ENCODE measurements at regions not wholly inside any gene's neighbourhood (a gene's known extent, or its start where the extent isn't known, plus 50 kb on each side); places are given as distances from the start of the nearest gene placed in this dataset.
"Not testable (repeated sequence)": the region's sequence is repeated elsewhere in the genome, so short reads cannot be mapped to it uniquely, and the experiment has no call there.

DNA sequence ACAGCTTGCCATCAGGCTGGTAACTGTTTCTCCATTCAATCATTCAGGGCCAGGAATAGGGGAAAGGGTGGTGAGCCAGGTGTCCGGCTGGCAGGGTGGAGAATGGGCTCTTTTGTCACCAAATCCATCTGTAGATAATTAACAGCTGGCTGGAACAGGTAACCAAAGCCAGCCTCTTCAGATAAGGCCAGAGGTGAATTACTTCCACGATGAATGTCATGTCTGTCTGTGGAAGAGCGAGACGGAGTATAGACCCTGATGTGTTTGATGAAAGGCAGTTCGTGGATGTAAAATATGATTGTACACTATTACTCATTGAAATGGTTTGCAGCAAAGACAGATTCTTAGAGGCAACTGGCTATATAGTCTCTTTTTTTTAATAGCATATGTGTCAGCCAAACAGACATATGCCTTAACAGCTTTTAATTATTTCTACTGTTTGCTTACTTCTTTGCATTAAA, 149.8 kb downstream of the KLF6 start:
- H3K4me2 ChIP-seq (ENCODE audit: insufficient read depth, low read length) = no peak overlapping the region
- H3K9me3 ChIP-seq (replicated peaks; ENCODE audit: control insufficient read depth, insufficient read depth, low read length) = no peaks in the 10 kb centered on the region
- intact Hi-C loops (cut with micrococcal nuclease) (no loop called here), dilution Hi-C loops (cut with MboI; ENCODE audit: extremely low pct_ligation_motif_present, low sequenced_read_pairs) (no loop called here)
- H3K9me1 ChIP-seq (replicated peaks; ENCODE audit: control insufficient read depth, extremely low read depth, insufficient read depth, low read length) = no peaks in the 10 kb centered on the region
- no peaks in the 10 kb centered on the region for H4K20me1 ChIP-seq (replicated peaks; ENCODE audit: control insufficient read depth, extremely low read depth, insufficient read depth, low read length)
- no peaks in the 10 kb centered on the region for H3K36me3 ChIP-seq (ENCODE audit: control insufficient read depth in 2 of 2, extremely low read depth in 1 of 2, insufficient read depth in 2 of 2, low read length in 2 of 2)
- H3K27me3 ChIP-seq (ENCODE audit: control insufficient read depth in 2 of 2, insufficient read depth in 2 of 2, low read length in 2 of 2) = peaks cover 2% of the 10 kb centered on the region in 2 experiments
- H3K27ac ChIP-seq (ENCODE audit: insufficient read depth, low read depth, low read length) = no peak overlapping the region
- POLR2A ChIA-PET = no interaction called here
- no peak overlapping the region for H3K9ac ChIP-seq (replicated peaks; ENCODE audit: extremely low read depth, insufficient read depth, low read length)
- no peak overlapping the region for H2AFZ ChIP-seq (ENCODE audit: low read depth, low read length)
- no peak for DNase-seq (ENCODE audit: low read depth, low spot score)
- BruUV-seq (replicated peaks) = no TSS peak
- CTCF ChIA-PET = no interaction called here
- H3K79me2 ChIP-seq (ENCODE audit: control insufficient read depth, insufficient read depth, low read length) = no peaks in the 10 kb centered on the region
- FAIRE-seq = no peak
- no peak overlapping the region for H3K4me3 ChIP-seq (replicated peaks in 1 of 3; ENCODE audit: insufficient read depth in 1 of 3, low read depth in 1 of 3, low read length in 3 of 3)
- TF ChIP-seq JUN (IDR thresholded peaks at IDR 0.05; ENCODE audit: borderline replicate concordance, insufficient read depth, insufficient read length, low read depth) (no peak), POLR2AphosphoS5 (IDR thresholded peaks at IDR 0.05; ENCODE audit: insufficient read depth, low read depth, low read length) (no peak), FOS (IDR thresholded peaks at IDR 0.05; ENCODE audit: borderline replicate concordance, insufficient read depth, low read length) (no peak), GATA2 (IDR thresholded peaks at IDR 0.05; ENCODE audit: insufficient read depth, insufficient read length, low read depth, low read length) (no peak), MAX (IDR thresholded peaks at IDR 0.05; ENCODE audit: insufficient read depth, insufficient read length) (no peak), POLR2A (IDR thresholded peaks at IDR 0.05; ENCODE audit: low read depth, low read length) (no peak), MYC (IDR thresholded peaks at IDR 0.05; ENCODE audit: low read depth, low read length) (no peak), CTCF (IDR thresholded peaks at IDR 0.05; ENCODE audit: extremely low read depth in 1 of 2, insufficient read depth in 1 of 2, low read depth in 1 of 2, low read length in 2 of 2) (no peak), EZH2 (IDR thresholded peaks at IDR 0.05; ENCODE audit: borderline replicate concordance, low read depth, low read length, severe bottlenecking) (no peak)
- H3K4me1 ChIP-seq (ENCODE audit: control insufficient read depth, extremely low read depth, insufficient read depth, low read length) = no peaks in the 10 kb centered on the region

DNA sequence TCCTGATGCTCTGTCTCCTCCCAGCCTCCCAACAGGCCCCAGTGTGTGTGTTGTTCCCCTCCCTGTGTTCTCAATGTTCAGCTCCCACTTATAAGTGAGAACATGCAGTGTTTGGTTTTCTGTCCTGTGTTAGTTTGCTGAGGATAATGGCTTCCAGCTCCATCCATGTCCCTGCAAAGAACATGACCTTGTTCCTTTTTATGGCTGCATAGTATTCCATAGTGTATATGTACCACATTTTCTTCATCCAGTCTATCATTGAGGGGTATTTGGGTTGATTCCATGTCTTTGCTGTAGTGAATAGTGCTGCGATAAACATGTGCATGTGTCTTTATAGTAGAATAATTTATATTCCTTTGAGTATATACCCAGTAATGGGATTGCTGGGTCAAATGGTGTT, 150.4 kb downstream of the KLF6 start:
- H3K4me3 ChIP-seq (replicated peaks in 1 of 3; ENCODE audit: insufficient read depth in 1 of 3, low read depth in 1 of 3, low read length in 3 of 3); H3K4me2 ChIP-seq (ENCODE audit: insufficient read depth, low read length); POLR2A ChIA-PET; H3K27me3 ChIP-seq (ENCODE audit: control insufficient read depth in 2 of 2, insufficient read depth in 2 of 2, low read length in 2 of 2); intact Hi-C loops (cut with micrococcal nuclease); H3K4me1 ChIP-seq (ENCODE audit: control insufficient read depth, extremely low read depth, insufficient read depth, low read length); DNase-seq (ENCODE audit: low read depth, low spot score); H3K9ac ChIP-seq (replicated peaks; ENCODE audit: extremely low read depth, insufficient read depth, low read length); H3K36me3 ChIP-seq (ENCODE audit: control insufficient read depth in 2 of 2, extremely low read depth in 1 of 2, insufficient read depth in 2 of 2, low read length in 2 of 2); H3K27ac ChIP-seq (ENCODE audit: insufficient read depth, low read depth, low read length); H4K20me1 ChIP-seq (replicated peaks; ENCODE audit: control insufficient read depth, extremely low read depth, insufficient read depth, low read length); H3K79me2 ChIP-seq (ENCODE audit: control insufficient read depth, insufficient read depth, low read length); H3K9me1 ChIP-seq (replicated peaks; ENCODE audit: control insufficient read depth, extremely low read depth, insufficient read depth, low read length); BruUV-seq (replicated peaks); H3K9me3 ChIP-seq (replicated peaks; ENCODE audit: control insufficient read depth, insufficient read depth, low read length); dilution Hi-C loops (cut with MboI; ENCODE audit: extremely low pct_ligation_motif_present, low sequenced_read_pairs); H2AFZ ChIP-seq (ENCODE audit: low read depth, low read length); FAIRE-seq: not testable (repeated sequence)
- CTCF ChIA-PET = interaction anchor here (1.0 kb wide), 1 partner anchor 15 kb away, joined by 3 read pairs; no protein-coding TSS in a partner anchor
